Hepatocyte (in vitro differentiated cells): ENCODE measurements at regions not wholly inside any gene's neighbourhood (a gene's known extent, or its start where the extent isn't known, plus 50 kb on each side); places are given as distances from the start of the nearest gene placed in this dataset.
"Not testable (repeated sequence)": the region's sequence is repeated elsewhere in the genome, so short reads cannot be mapped to it uniquely, and the experiment has no call there.

Experiments
- DNase-seq: peaks from one replicate; pipeline ENCODE4 v3.0.0-alpha.2; 2016; ENCODE audit warnings: low spot score
- H2AFZ ChIP-seq: fragments of 200-600 bp; sonication (generic); 2 replicates; pipeline ENCODE4 v1.6.0; 2016; ENCODE audit warnings: antibody characterized with exemption, mild to moderate bottlenecking
- H3K27ac ChIP-seq: fragments of 200-600 bp; sonication (generic); 2 replicates; pipeline ENCODE4 v1.5.1; 2016; ENCODE audit warnings: mild to moderate bottlenecking
- H3K27me3 ChIP-seq: fragments of 200-600 bp; sonication (generic); 2 replicates; pipeline ENCODE4 v1.6.1; 2016
- H3K36me3 ChIP-seq: fragments of 200-600 bp; sonication (generic); replicated peaks from 2 replicates; pipeline ENCODE4 v1.5.1; 2016; ENCODE audit warnings: low read depth; ENCODE audit not compliant: insufficient read depth
- H3K4me1 ChIP-seq: fragments of 200-600 bp; sonication (generic); 2 replicates; pipeline ENCODE4 v1.5.1; 2016; ENCODE audit warnings: mild to moderate bottlenecking, moderate library complexity; ENCODE audit not compliant: insufficient read depth
- H3K4me2 ChIP-seq: fragments of 200-600 bp; sonication (generic); 2 replicates; pipeline ENCODE4 v1.6.0; 2016
- H3K4me3 ChIP-seq: fragments of 200-600 bp; sonication (generic); 2 replicates; pipeline ENCODE4 v1.5.1; 2016; ENCODE audit warnings: mild to moderate bottlenecking
- H3K79me2 ChIP-seq: fragments of 200-600 bp; sonication (generic); 2 replicates; pipeline ENCODE4 v1.6.0; 2017; ENCODE audit warnings: mild to moderate bottlenecking
- H3K9me2 ChIP-seq: fragments of 200-600 bp; sonication (generic); replicated peaks from 2 replicates; pipeline ENCODE4 v1.6.0; 2017; ENCODE audit warnings: mild to moderate bottlenecking; ENCODE audit not compliant: insufficient read depth
- H3K9me3 ChIP-seq: fragments of 200-600 bp; sonication (generic); 2 replicates; pipeline ENCODE4 v1.5.1; 2016; ENCODE audit warnings: low read depth, mild to moderate bottlenecking
- H4K20me1 ChIP-seq: fragments of 200-600 bp; sonication (generic); 2 replicates; pipeline ENCODE4 v1.6.0; 2016; ENCODE audit warnings: mild to moderate bottlenecking; ENCODE audit not compliant: insufficient read depth, poor library complexity, severe bottlenecking
- EZH2 ChIP-seq: fragments of 200-600 bp; sonication (generic); IDR thresholded peaks from 2 replicates; pipeline ENCODE4 v1.6.1; 2016; ENCODE audit warnings: antibody characterized with exemption, mild to moderate bottlenecking, borderline replicate concordance
- EZH2phosphoT487 ChIP-seq: fragments of 200-600 bp; sonication (generic); IDR thresholded peaks from one replicate; pipeline ENCODE4 v1.6.1; 2018; ENCODE audit warnings: antibody characterized with exemption, mild to moderate bottlenecking, low read depth, moderate library complexity; ENCODE audit not compliant: unreplicated experiment, severe bottlenecking
- WGBS: methylation state at CpG from one replicate; pipeline ENCODE4 v1.1.6; 2016; ENCODE audit warnings: low lambda C conversion rate; ENCODE audit errors: missing lambda C conversion rate; 5-methylcytosine and 5-hydroxymethylcytosine counted together
- TF ChIP-seq, protein P1 (sequence below): fragments of 200-600 bp; sonication (generic); IDR thresholded peaks from 2 replicates; pipeline ENCODE4 v1.5.1; 2016; ENCODE audit warnings: antibody characterized with exemption, mild to moderate bottlenecking; ENCODE audit not compliant: poor library complexity

DNA sequence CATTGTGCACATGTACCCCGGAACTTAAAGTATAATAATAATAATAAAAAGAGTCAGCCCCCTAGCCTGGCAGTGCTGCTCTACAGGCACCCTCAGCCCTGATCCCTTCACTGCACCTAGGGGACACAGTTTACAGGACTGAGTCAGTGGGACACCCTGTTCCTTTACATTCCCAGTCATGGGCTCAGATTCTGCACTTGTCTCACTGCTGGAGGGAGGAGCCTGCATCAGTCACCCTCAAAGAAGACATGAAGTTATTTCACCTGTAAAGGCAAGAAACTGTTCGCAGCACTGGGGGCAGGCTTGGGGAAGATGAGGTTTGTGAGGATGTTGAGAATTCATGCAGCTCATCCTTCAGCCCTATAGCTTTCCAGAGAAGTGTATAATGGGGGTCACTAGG is 50.7 kb upstream of the VPREB1 start:
- TF ChIP-seq EZH2 = no peak
- no peak for TF ChIP-seq EZH2phosphoT487
- Histone ChIP-seq H3K4me3 (no peak overlapping the region), H3K4me1 (no peaks in the 10 kb centered on the region), H3K36me3 (no peaks in the 10 kb centered on the region), H3K79me2 (no peaks in the 10 kb centered on the region), H3K27me3 (peaks cover 27% of the 10 kb centered on the region), H3K27ac (no peak overlapping the region), H3K9me3 (no peaks in the 10 kb centered on the region), H4K20me1 (no peaks in the 10 kb centered on the region), H3K9me2 (no peaks in the 10 kb centered on the region), H2AFZ (no peak overlapping the region), H3K4me2 (no peak overlapping the region)
- WGBS = 79% methylated on average over 2 of the region's 2 CpGs
- no peak for DNase-seq

DNA sequence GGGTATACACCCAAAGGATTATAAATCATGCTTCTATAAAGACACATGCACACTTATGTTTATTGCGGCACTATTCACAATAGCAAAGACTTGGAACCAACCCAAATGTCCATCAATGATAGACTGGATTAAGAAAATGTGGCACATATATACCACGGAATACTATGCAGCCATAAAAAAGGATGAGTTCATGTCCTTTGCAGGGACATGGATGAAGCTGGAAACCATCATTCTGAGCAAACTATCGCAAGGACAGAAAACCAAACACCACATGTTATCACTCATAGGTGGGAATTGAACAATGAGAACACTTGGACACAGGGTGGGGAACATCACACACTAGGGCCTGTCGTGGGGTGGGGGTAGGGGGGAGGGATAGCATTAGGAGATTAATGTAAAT is 51.1 kb upstream of the VPREB1 start:
- H3K27me3 ChIP-seq = peaks cover 23% of the 10 kb centered on the region
- WGBS = 63% methylated on average over 3 of the region's 4 CpGs
- H3K4me3 ChIP-seq = not testable (repeated sequence)

DNA sequence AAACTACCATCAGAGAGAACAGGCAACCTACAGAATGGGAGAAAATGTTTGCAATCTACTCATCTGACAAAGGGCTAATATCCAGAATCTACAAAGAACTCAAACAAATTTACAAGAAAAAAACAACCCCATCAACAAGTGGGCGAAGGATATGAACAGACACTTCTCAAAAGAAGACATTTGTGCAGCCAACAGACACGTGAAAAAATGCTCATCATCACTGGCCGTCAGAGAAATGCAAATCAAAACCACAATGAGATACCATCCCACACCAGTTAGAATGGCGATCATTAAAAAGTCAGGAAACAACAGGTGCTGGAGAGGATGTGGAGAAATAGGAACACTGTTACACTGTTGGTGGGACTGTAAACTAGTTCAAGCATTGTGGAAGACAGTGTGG is 51.6 kb upstream of the VPREB1 start:
- 57% methylated on average over 4 of the region's 4 CpGs for WGBS
- H3K9me3 ChIP-seq, H4K20me1 ChIP-seq, H3K27ac ChIP-seq, H3K4me3 ChIP-seq, H3K79me2 ChIP-seq, H3K9me2 ChIP-seq, H3K4me2 ChIP-seq, H3K4me1 ChIP-seq, DNase-seq, H3K36me3 ChIP-seq, H2AFZ ChIP-seq: not testable (repeated sequence)
- peaks cover 18% of the 10 kb centered on the region for H3K27me3 ChIP-seq

More for the DNA sequence above, 51.1 kb upstream of the VPREB1 start:
- not testable (repeated sequence) for H4K20me1 ChIP-seq, DNase-seq, H3K79me2 ChIP-seq, H3K27ac ChIP-seq, H3K9me3 ChIP-seq, H3K36me3 ChIP-seq, H3K4me1 ChIP-seq, H3K9me2 ChIP-seq, H2AFZ ChIP-seq, H3K4me2 ChIP-seq

DNA sequence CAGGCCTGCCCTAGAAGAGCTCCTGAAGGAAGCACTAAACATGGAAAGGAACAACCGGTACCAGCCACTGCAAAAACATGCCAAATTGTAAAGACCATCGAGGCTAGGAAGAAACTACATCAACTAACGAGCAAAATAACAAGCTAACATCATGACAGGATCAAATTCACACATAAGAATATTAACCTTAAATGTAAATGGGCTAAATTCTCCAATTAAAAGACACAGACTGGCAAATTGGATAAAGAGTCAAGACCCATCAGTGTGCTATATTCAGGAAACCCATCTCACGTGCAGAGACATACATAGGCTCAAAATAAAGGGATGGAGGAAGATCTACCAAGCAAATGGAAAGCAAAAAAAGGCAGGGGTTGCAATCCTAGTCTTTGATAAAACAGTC is 54.8 kb upstream of the VPREB1 start:
- not testable (repeated sequence) for H3K36me3 ChIP-seq, H2AFZ ChIP-seq, H3K9me3 ChIP-seq, H3K9me2 ChIP-seq, H3K4me2 ChIP-seq, H3K4me1 ChIP-seq, DNase-seq, H3K79me2 ChIP-seq, H4K20me1 ChIP-seq, H3K4me3 ChIP-seq, H3K27ac ChIP-seq
- 47% methylated on average over 4 of the region's 4 CpGs for WGBS
- H3K27me3 ChIP-seq = peaks cover 24% of the 10 kb centered on the region

DNA sequence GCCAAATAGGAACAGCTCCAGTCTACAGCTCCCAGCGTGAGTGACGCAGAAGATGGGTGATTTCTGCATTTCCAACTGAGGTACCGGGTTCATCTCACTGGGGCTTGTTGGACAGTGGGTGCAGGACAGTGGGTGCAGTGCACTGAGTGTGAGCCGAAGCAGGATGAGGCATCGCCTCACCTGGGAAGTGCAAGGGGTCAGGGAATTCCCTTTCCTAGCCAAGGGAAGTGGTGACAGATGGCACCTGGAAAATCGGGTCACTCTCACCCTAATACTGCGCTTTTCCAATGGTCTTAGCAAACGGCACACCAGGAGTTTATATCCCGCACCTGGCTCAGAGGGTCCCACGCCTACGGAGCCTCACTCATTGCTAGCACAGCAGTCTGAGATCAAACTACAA is 56.7 kb upstream of the VPREB1 start:
- H3K27ac ChIP-seq, H3K36me3 ChIP-seq, H3K4me1 ChIP-seq, H3K79me2 ChIP-seq, H3K9me3 ChIP-seq, H3K9me2 ChIP-seq, H3K4me3 ChIP-seq, H3K4me2 ChIP-seq, H4K20me1 ChIP-seq, DNase-seq, H2AFZ ChIP-seq: not testable (repeated sequence)
- peaks cover 35% of the 10 kb centered on the region for H3K27me3 ChIP-seq
- 85% methylated on average over 11 of the region's 11 CpGs for whole genome bisulfite sequencing

DNA sequence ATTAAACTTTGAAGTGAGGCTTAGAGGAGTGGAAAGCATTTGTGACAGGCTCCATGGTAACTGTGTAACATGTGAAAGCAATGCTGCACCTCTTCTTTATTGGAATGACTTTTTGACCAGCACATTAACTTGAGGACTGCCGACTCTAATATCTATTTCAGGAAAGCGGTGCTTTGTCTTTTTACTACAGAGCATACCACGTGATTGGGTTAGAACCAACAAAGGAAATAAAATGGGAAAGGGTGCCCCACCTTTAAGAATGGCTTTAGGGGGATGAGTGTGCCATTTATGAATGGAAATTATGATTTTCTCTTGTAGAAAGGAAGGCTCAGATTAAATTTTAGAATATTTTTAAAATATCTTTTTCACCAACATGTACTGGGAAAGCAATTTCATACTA is 57.3 kb upstream of the VPREB1 start:
- no peaks in the 10 kb centered on the region for H3K9me2 ChIP-seq
- no peaks in the 10 kb centered on the region for H3K9me3 ChIP-seq
- H3K36me3 ChIP-seq = no peaks in the 10 kb centered on the region
- no peaks in the 10 kb centered on the region for H3K79me2 ChIP-seq
- H3K4me3 ChIP-seq = no peak overlapping the region
- DNase-seq = no peak
- WGBS = 57% methylated on average over 3 of the region's 3 CpGs
- H3K27me3 ChIP-seq = peaks cover 35% of the 10 kb centered on the region
- H2AFZ ChIP-seq = no peak overlapping the region
- no peak overlapping the region for H3K27ac ChIP-seq
- TF ChIP-seq EZH2 (no peak), EZH2phosphoT487 (no peak)
- TF ChIP-seq, protein P1, sequence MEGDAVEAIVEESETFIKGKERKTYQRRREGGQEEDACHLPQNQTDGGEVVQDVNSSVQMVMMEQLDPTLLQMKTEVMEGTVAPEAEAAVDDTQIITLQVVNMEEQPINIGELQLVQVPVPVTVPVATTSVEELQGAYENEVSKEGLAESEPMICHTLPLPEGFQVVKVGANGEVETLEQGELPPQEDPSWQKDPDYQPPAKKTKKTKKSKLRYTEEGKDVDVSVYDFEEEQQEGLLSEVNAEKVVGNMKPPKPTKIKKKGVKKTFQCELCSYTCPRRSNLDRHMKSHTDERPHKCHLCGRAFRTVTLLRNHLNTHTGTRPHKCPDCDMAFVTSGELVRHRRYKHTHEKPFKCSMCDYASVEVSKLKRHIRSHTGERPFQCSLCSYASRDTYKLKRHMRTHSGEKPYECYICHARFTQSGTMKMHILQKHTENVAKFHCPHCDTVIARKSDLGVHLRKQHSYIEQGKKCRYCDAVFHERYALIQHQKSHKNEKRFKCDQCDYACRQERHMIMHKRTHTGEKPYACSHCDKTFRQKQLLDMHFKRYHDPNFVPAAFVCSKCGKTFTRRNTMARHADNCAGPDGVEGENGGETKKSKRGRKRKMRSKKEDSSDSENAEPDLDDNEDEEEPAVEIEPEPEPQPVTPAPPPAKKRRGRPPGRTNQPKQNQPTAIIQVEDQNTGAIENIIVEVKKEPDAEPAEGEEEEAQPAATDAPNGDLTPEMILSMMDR = no peak
- H4K20me1 ChIP-seq = no peaks in the 10 kb centered on the region
- H3K4me2 ChIP-seq = no peak overlapping the region
- no peaks in the 10 kb centered on the region for H3K4me1 ChIP-seq
